H1 (cell line): ENCODE measurements at regions not wholly inside any gene's neighbourhood (a gene's known extent, or its start where the extent isn't known, plus 50 kb on each side); places are given as distances from the start of the nearest gene placed in this dataset.

ENCODE experiments used
- CTCF ChIA-PET: fragments of 300-600 bp; sonication (Branson Sonifier 250); formaldehyde crosslinking; loops from one replicate; lab custom pipeline; 2021; ENCODE audit not compliant: partially characterized antibody; lab: Charles Lee
- POLR2A ChIA-PET: fragments of 300-600 bp; sonication (Branson Sonifier 250); formaldehyde crosslinking; loops from one replicate; lab custom pipeline; 2021; ENCODE audit warnings: inconsistent platforms; ENCODE audit not compliant: partially characterized antibody; lab: Charles Lee
- DNase-seq, 2 experiments: peaks; one replicate each; pipeline versions ENCODE4 v3.0.0 to v3.0.0-alpha.2; 2010 to 2022; ENCODE audit warnings: low spot score in 2 of 2, low read depth in 1 of 2, mixed read lengths in 1 of 2
- FAIRE-seq: peaks from 2 replicates; lab custom pipeline; 2011; peaks lifted over from hg19 to GRCh38; lab: Jason Lieb, UNC
- H2AFZ ChIP-seq: 2 replicates; pipeline ENCODE4 v1.8.1; 2012; ENCODE audit warnings: low read length, inconsistent platforms
- H2AK5ac ChIP-seq: 2 replicates; pipeline ENCODE4 v1.6.1; 2013; ENCODE audit warnings: low read depth, low read length
- H2BK120ac ChIP-seq: replicated peaks from 2 replicates; pipeline ENCODE3; 2013; ENCODE audit warnings: low read depth, low read length, inconsistent platforms
- H2BK12ac ChIP-seq: 2 replicates; pipeline ENCODE4 v1.6.1; 2013; ENCODE audit warnings: low read depth, low read length
- H2BK15ac ChIP-seq: 2 replicates; pipeline ENCODE4 v1.6.1; 2013; ENCODE audit warnings: low read length
- H2BK20ac ChIP-seq: 2 replicates; pipeline ENCODE4 v1.6.1; 2013; ENCODE audit warnings: low read length
- H2BK5ac ChIP-seq: 2 replicates; pipeline ENCODE4 v1.6.1; 2013; ENCODE audit warnings: low read depth, low read length
- H3K14ac ChIP-seq: 2 replicates; pipeline ENCODE4 v1.6.1; 2013; ENCODE audit warnings: inconsistent platforms; ENCODE audit not compliant: insufficient read length
- H3K18ac ChIP-seq: 2 replicates; pipeline ENCODE4 v1.6.1; 2013; ENCODE audit warnings: low read length; ENCODE audit errors: extremely low read depth
- H3K23ac ChIP-seq: 2 replicates; pipeline ENCODE4 v1.6.1; 2013; ENCODE audit warnings: inconsistent platforms; ENCODE audit not compliant: insufficient read length
- H3K23me2 ChIP-seq: 2 replicates; pipeline ENCODE4 v1.6.1; 2013; ENCODE audit warnings: low read depth, low read length
- H3K27ac ChIP-seq: 2 replicates; pipeline ENCODE4 v1.6.1; 2011; ENCODE audit warnings: low read depth, low read length, inconsistent platforms
- H3K27me3 ChIP-seq, 4 experiments: replicated peaks in 1 of 4; 1 replicate in 1 of 4; 2 replicates in 3 of 4; pipeline versions ENCODE4 v1.6.1 to v1.8.1; 2011 to 2013; ENCODE audit warnings: low read length in 3 of 4, mild to moderate bottlenecking in 3 of 4, inconsistent platforms in 2 of 4, mixed read lengths in 2 of 4, moderate library complexity in 1 of 4; ENCODE audit not compliant: control insufficient read depth in 3 of 4, insufficient read depth in 3 of 4; ENCODE audit errors: extremely low read depth in 1 of 4
- H3K36me3 ChIP-seq, 4 experiments: 2 replicates each; pipeline versions ENCODE4 v1.6.1 to v1.8.1; 2011 to 2013; ENCODE audit warnings: mild to moderate bottlenecking in 4 of 4, low read length in 3 of 4, moderate library complexity in 2 of 4, control low read depth in 1 of 4, inconsistent platforms in 1 of 4; ENCODE audit not compliant: insufficient read depth in 4 of 4, control insufficient read depth in 2 of 4
- H3K4ac ChIP-seq: replicated peaks from 2 replicates; pipeline ENCODE3; 2013; ENCODE audit warnings: low read length, low read depth, mixed read lengths, inconsistent platforms; ENCODE audit not compliant: insufficient read length
- H3K4me1 ChIP-seq, 4 experiments: replicated peaks in 1 of 4; 1 replicate in 1 of 4; 2 replicates in 3 of 4; pipeline versions ENCODE4 v1.6.1 to v1.8.1; 2011 to 2013; ENCODE audit warnings: low read length in 3 of 4, inconsistent platforms in 2 of 4, mixed read lengths in 1 of 4; ENCODE audit not compliant: insufficient read depth in 4 of 4, control insufficient read depth in 3 of 4
- H3K4me2 ChIP-seq, 2 experiments: 2 replicates each; pipeline versions ENCODE4 v1.6.1 to v1.8.1; 2011 to 2013; ENCODE audit warnings: low read depth in 2 of 2, low read length in 2 of 2, control low read depth in 1 of 2, inconsistent platforms in 1 of 2, mild to moderate bottlenecking in 1 of 2; ENCODE audit not compliant: insufficient read depth in 1 of 2
- H3K4me3 ChIP-seq, 4 experiments: fragments of 200-600, 300-600 bp in 1 of 4; sonication (generic), shearing (Covaris generic), sonication (Bioruptor Twin) in 1 of 4; 2 replicates each; pipeline versions ENCODE4 v1.5.1 to v1.8.1; 2011 to 2016; ENCODE audit warnings: low read length in 4 of 4, low read depth in 3 of 4, control low read depth in 2 of 4, inconsistent platforms in 2 of 4, mild to moderate bottlenecking in 2 of 4, mixed read lengths in 1 of 4, moderate library complexity in 1 of 4; ENCODE audit not compliant: insufficient read depth in 2 of 4; ENCODE audit errors: extremely low read depth in 1 of 4
- H3K56ac ChIP-seq: replicated peaks from 2 replicates; pipeline ENCODE3; 2013; ENCODE audit warnings: low read depth, mild to moderate bottlenecking, mixed read lengths, low read length, inconsistent platforms; ENCODE audit not compliant: insufficient read length
- H3K79me1 ChIP-seq: 2 replicates; pipeline ENCODE4 v1.6.1; 2013; ENCODE audit warnings: low read depth, low read length, control low read depth
- H3K79me2 ChIP-seq, 2 experiments: 2 replicates each; pipeline versions ENCODE4 v1.6.1 to v1.8.1; 2012 to 2013; ENCODE audit warnings: low read length in 2 of 2, mild to moderate bottlenecking in 2 of 2, inconsistent platforms in 1 of 2; ENCODE audit not compliant: insufficient read depth in 2 of 2, control insufficient read depth in 1 of 2
- H3K9ac ChIP-seq, 4 experiments: replicated peaks in 1 of 4; 1 replicate in 1 of 4; 2 replicates in 3 of 4; pipeline versions ENCODE4 v1.6.1 to v1.8.1; 2011 to 2013; ENCODE audit warnings: low read depth in 3 of 4, low read length in 3 of 4, control low read depth in 2 of 4, mild to moderate bottlenecking in 2 of 4, moderate library complexity in 2 of 4, inconsistent platforms in 1 of 4; ENCODE audit errors: extremely low read depth in 1 of 4
- H3K9me3 ChIP-seq, 2 experiments: 2 replicates each; pipeline versions ENCODE4 v1.6.1 to v1.8.1; 2012 to 2013; ENCODE audit warnings: mild to moderate bottlenecking in 2 of 2, moderate library complexity in 2 of 2, control low read depth in 1 of 2, inconsistent platforms in 1 of 2, low read depth in 1 of 2, low read length in 1 of 2, mixed read lengths in 1 of 2; ENCODE audit not compliant: insufficient read depth in 2 of 2
- H4K20me1 ChIP-seq, 2 experiments: replicated peaks in 1 of 2; 2 replicates each; pipeline versions ENCODE3 to v1.8.1; 2011 to 2013; ENCODE audit warnings: inconsistent platforms in 2 of 2, low read length in 2 of 2, mild to moderate bottlenecking in 1 of 2; ENCODE audit not compliant: insufficient read depth in 2 of 2, control insufficient read depth in 1 of 2
- H4K5ac ChIP-seq: 2 replicates; pipeline ENCODE4 v1.6.1; 2013; ENCODE audit warnings: low read length, low read depth, mixed read lengths, inconsistent platforms; ENCODE audit not compliant: insufficient read length
- H4K8ac ChIP-seq: 2 replicates; pipeline ENCODE4 v1.8.0; 2013; ENCODE audit warnings: mild to moderate bottlenecking, moderate library complexity, low read length, inconsistent platforms; ENCODE audit not compliant: insufficient read depth; ENCODE audit errors: extremely low read depth
- H4K91ac ChIP-seq: replicated peaks from 2 replicates; pipeline ENCODE3; 2013; ENCODE audit warnings: low read length, mixed read lengths, inconsistent platforms; ENCODE audit not compliant: insufficient read length
- BACH1 ChIP-seq: IDR thresholded peaks from 2 replicates; pipeline ENCODE4 v1.6.1; 2012; ENCODE audit warnings: low read length, improper control_type of control experiment
- BCL11A ChIP-seq, 2 experiments: IDR thresholded peaks; one replicate each; pipeline ENCODE4 v1.6.1; 2011; ENCODE audit warnings: low read depth in 2 of 2, low read length in 2 of 2, mild to moderate bottlenecking in 2 of 2
- CHD2 ChIP-seq: IDR thresholded peaks from 2 replicates; pipeline ENCODE4 v1.6.1; 2012; ENCODE audit warnings: low read length, improper control_type of control experiment
- E2F6 ChIP-seq: IDR thresholded peaks from 2 replicates; pipeline ENCODE4 v1.6.1; 2012; ENCODE audit warnings: inconsistent platforms
- EP300 ChIP-seq, 2 experiments: IDR thresholded peaks; 1 replicate in 1 of 2; 2 replicates in 1 of 2; pipeline ENCODE4 v1.6.1; 2011 to 2012; ENCODE audit warnings: low read depth in 2 of 2, low read length in 2 of 2, mild to moderate bottlenecking in 2 of 2, borderline replicate concordance in 1 of 2, inconsistent platforms in 1 of 2, moderate library complexity in 1 of 2
- FOSL1 ChIP-seq: IDR thresholded peaks from 2 replicates; pipeline ENCODE4 v1.6.1; 2011; ENCODE audit warnings: mild to moderate bottlenecking, low read depth, low read length, moderate library complexity; ENCODE audit not compliant: insufficient read depth
- KDM5A ChIP-seq: fragments of 200-600 bp; IDR thresholded peaks from 2 replicates; pipeline ENCODE4 v1.7.1; 2012; ENCODE audit warnings: mild to moderate bottlenecking, low read length, inconsistent platforms, mixed read lengths
- NRF1 ChIP-seq: IDR thresholded peaks from 2 replicates; pipeline ENCODE4 v1.6.1; 2011; ENCODE audit warnings: mild to moderate bottlenecking, low read depth, low read length, improper control_type of control experiment
- SAP30 ChIP-seq: fragments of 300-600 bp; sonication (generic); IDR thresholded peaks from 2 replicates; pipeline ENCODE4 v1.7.1; 2012; ENCODE audit warnings: low read length, moderate library complexity, mild to moderate bottlenecking, inconsistent platforms; ENCODE audit not compliant: insufficient read depth, insufficient replicate concordance
- TAF1 ChIP-seq: IDR thresholded peaks from 2 replicates; pipeline ENCODE4 v1.6.1; 2011; ENCODE audit warnings: mild to moderate bottlenecking, low read depth, low read length
- WGBS, 2 experiments: shearing (Covaris generic) in 1 of 2; methylation state at CpG; one replicate each; pipeline versions ENCODE4 v1.1.6 to v1.1.7; 2013 to 2015; ENCODE audit warnings: low lambda C conversion rate in 2 of 2, mixed read lengths in 2 of 2, inconsistent platforms in 1 of 2, low coverage in 1 of 2, missing lambda C conversion rate in 1 of 2; ENCODE audit not compliant: insufficient replicate concordance in 2 of 2, insufficient coverage in 1 of 2, insufficient read length in 1 of 2; ENCODE audit errors: extremely low coverage in 1 of 2, missing lambda C conversion rate in 1 of 2; 5-methylcytosine and 5-hydroxymethylcytosine counted together
- TF ChIP-seq, protein P1 (sequence below), 3 experiments: IDR thresholded peaks; 1 replicate in 2 of 3; 2 replicates in 1 of 3; pipeline versions ENCODE4 v1.5.1 to v1.6.1; 2011; ENCODE audit warnings: low read length in 3 of 3, mild to moderate bottlenecking in 3 of 3, inconsistent platforms in 2 of 3, low read depth in 1 of 3, moderate library complexity in 1 of 3; ENCODE audit not compliant: insufficient read depth in 1 of 3; ENCODE audit errors: control extremely low read depth in 1 of 3

DNA sequence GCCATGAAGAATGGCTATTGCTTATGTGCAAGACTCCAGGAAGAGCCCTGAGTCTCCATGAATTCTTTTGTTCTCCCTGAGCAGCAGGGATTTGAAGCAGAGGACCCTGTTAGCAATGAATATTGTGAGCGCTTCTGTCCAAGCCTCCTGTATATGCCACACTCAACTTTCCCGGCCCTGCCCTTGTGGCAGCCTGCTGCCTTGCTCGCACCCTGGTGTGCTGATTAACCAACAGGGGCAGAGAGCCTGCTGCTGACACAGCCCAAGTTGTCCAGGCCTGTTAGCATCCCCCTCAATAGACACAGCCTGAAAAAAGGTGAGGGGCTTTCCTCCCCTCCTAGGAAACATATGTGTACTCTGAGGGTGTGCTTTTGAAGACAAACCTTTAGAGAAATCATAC, 131.4 kb downstream of the BMP2 start:
- Histone ChIP-seq H3K23ac (no peak overlapping the region), H3K36me3 (no peaks in the 10 kb centered on the region), H4K5ac (no peak overlapping the region), H3K9ac (no peak overlapping the region), H3K23me2 (no peaks in the 10 kb centered on the region), H3K27me3 (no peaks in the 10 kb centered on the region), H3K79me1 (no peaks in the 10 kb centered on the region), H4K20me1 (no peaks in the 10 kb centered on the region), H2BK15ac (peak overlapping the region; percentile 54; the same call in 1 of the 2 replicates), H4K91ac (no peak overlapping the region), H3K18ac (no peak overlapping the region), H2BK120ac (no peak overlapping the region), H2BK12ac (no peak overlapping the region), H3K4me2 (no peak overlapping the region; a peak in 1 of 4 replicates), H3K4me3 (no peak overlapping the region), H3K9me3 (no peaks in the 10 kb centered on the region), H2AFZ (no peak overlapping the region), H3K4me1 (peaks cover 0 to 7% (median 3%) of the 10 kb centered on the region in 4 experiments; a peak in 5 of 7 replicates), H3K79me2 (no peaks in the 10 kb centered on the region), H4K8ac (no peak overlapping the region), H3K4ac (no peak overlapping the region), H2BK5ac (no peak overlapping the region), H3K14ac (no peak overlapping the region), H2BK20ac (no peak overlapping the region), H2AK5ac (no peak overlapping the region), H3K27ac (no peak overlapping the region), H3K56ac (no peak overlapping the region)
- ChIA-PET CTCF (interaction anchor here (0.6 to 1.3 kb wide), 3 partner anchors 10 to 22 kb away, joined by 3 to 4 read pairs (median 3); no protein-coding TSS in a partner anchor), POLR2A (no interaction called here)
- WGBS, 2 experiments = 73% methylated on average over 3 of the region's 3 CpGs; no CpG with 5 or more reads in 1 of the 2 experiments
- FAIRE-seq = no peak
- no peak for DNase-seq
- TF ChIP-seq CHD2 (no peak), BACH1 (no peak), FOSL1 (no peak), TAF1 (no peak), BCL11A (IDR thresholded peaks at IDR 0.05; ENCODE audit: low read depth in 2 of 2, low read length in 2 of 2) (no peak), EP300 (IDR thresholded peaks at IDR 0.05; ENCODE audit: borderline replicate concordance in 1 of 2, low read depth in 2 of 2, low read length in 2 of 2) (no peak), NRF1 (no peak), E2F6 (no peak), SAP30 (no peak), KDM5A (no peak)
- TF ChIP-seq, protein P1, sequence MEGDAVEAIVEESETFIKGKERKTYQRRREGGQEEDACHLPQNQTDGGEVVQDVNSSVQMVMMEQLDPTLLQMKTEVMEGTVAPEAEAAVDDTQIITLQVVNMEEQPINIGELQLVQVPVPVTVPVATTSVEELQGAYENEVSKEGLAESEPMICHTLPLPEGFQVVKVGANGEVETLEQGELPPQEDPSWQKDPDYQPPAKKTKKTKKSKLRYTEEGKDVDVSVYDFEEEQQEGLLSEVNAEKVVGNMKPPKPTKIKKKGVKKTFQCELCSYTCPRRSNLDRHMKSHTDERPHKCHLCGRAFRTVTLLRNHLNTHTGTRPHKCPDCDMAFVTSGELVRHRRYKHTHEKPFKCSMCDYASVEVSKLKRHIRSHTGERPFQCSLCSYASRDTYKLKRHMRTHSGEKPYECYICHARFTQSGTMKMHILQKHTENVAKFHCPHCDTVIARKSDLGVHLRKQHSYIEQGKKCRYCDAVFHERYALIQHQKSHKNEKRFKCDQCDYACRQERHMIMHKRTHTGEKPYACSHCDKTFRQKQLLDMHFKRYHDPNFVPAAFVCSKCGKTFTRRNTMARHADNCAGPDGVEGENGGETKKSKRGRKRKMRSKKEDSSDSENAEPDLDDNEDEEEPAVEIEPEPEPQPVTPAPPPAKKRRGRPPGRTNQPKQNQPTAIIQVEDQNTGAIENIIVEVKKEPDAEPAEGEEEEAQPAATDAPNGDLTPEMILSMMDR (IDR thresholded peaks at IDR 0.05; ENCODE audit: control extremely low read depth in 1 of 3, insufficient read depth in 1 of 3, low read depth in 1 of 3, low read length in 3 of 3) = no peak
